OCI-LY1 (cell line): ENCODE measurements at regions not wholly inside any gene's neighbourhood (a gene's known extent, or its start where the extent isn't known, plus 50 kb on each side); places are given as distances from the start of the nearest gene placed in this dataset.

Experiments
- EZH2 ChIP-seq: fragments of 200-600 bp; sonication (generic), shearing (Covaris generic); IDR thresholded peaks from 2 replicates; pipeline ENCODE4 v1.8.0; 2017; ENCODE audit warnings: borderline replicate concordance, mixed run types, mild to moderate bottlenecking, antibody characterized with exemption, low read length, moderate library complexity, mixed read lengths
- TF ChIP-seq, protein P1 (sequence below): fragments of 200-600 bp; sonication (generic), shearing (Covaris generic); IDR thresholded peaks from 2 replicates; pipeline ENCODE4 v1.5.1; 2017; ENCODE audit warnings: mild to moderate bottlenecking, antibody characterized with exemption, low read length, moderate library complexity, mixed read lengths

DNA sequence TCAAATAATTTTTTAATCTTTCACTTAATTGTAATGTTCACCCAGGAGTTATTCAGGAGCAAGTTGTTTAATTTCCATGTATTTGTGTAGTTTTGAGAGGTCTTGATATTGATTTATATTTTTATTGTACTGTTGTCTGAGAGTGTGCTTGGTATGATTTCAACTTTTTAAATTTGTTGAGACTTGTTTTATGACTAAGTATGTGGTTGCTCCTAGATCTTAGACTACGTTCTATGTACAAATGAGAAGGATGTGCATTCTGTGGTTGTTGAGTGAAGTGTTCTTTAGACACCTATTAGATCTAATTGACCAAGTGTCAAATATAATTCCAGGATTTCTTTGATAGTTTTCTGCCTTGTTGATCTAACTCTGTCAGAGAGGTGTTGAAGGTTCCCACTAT is 353.3 kb upstream of the GNPDA2 start:
- TF ChIP-seq, protein P1, sequence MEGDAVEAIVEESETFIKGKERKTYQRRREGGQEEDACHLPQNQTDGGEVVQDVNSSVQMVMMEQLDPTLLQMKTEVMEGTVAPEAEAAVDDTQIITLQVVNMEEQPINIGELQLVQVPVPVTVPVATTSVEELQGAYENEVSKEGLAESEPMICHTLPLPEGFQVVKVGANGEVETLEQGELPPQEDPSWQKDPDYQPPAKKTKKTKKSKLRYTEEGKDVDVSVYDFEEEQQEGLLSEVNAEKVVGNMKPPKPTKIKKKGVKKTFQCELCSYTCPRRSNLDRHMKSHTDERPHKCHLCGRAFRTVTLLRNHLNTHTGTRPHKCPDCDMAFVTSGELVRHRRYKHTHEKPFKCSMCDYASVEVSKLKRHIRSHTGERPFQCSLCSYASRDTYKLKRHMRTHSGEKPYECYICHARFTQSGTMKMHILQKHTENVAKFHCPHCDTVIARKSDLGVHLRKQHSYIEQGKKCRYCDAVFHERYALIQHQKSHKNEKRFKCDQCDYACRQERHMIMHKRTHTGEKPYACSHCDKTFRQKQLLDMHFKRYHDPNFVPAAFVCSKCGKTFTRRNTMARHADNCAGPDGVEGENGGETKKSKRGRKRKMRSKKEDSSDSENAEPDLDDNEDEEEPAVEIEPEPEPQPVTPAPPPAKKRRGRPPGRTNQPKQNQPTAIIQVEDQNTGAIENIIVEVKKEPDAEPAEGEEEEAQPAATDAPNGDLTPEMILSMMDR, result no peak
- TF ChIP-seq EZH2, result no peak
